ENCODE measurements at regions not wholly inside any gene's neighbourhood (a gene's known extent, or its start where the extent isn't known, plus 50 kb on each side); places are given as distances from the start of the nearest gene placed in this dataset.

DNA sequence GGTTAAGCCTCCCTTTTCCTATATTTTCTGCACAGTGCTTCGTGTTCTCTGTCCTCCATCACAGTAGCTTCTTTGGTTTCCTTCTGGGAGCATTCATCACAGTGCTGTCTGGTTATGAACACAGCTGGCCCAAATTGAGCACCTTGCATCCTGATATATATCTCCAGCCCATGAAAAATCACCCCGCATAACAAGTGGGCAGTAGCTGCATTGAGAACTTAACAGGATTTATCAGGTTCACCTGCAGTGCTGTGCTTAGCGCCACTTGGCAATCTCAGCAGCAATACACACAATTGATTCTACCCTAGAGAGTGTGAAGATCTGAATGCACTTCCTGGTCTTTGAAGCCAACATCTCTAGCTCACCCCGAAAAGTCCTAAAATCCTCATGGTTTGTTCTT, 408.0 kb downstream of the RNF144A start:
- H3K4me1 ChIP-seq (ENCODE audit: insufficient read depth, insufficient read length) = no peaks in the 10 kb centered on the region
- DNase-seq (ENCODE audit: low read depth, low spot score) = no peak
- no peaks in the 10 kb centered on the region for H3K27me3 ChIP-seq (ENCODE audit: insufficient read depth, insufficient read length)
- H3K9ac ChIP-seq (ENCODE audit: insufficient read length, low read depth) = no peak overlapping the region
- TF ChIP-seq SUZ12 (IDR thresholded peaks at IDR 0.05; ENCODE audit: extremely low read depth, insufficient read depth, insufficient read length) = no peak
- no peak for TF ChIP-seq YY1 (IDR thresholded peaks at IDR 0.05; ENCODE audit: insufficient read depth, insufficient read length)
- TF ChIP-seq ZNF274 (IDR thresholded peaks at IDR 0.05; ENCODE audit: low read depth, low read length) = no peak
- H3K4me3 ChIP-seq (ENCODE audit: insufficient read length, low read depth) = no peak overlapping the region
- H3K9me3 ChIP-seq (ENCODE audit: insufficient read depth, low read length) = 0 out of 2 replicates have a peak, but pooled peaks cover 5% of the 10 kb centered on the region
- no peaks in the 10 kb centered on the region for H3K36me3 ChIP-seq (ENCODE audit: insufficient read depth, insufficient read length, low read length)

DNA sequence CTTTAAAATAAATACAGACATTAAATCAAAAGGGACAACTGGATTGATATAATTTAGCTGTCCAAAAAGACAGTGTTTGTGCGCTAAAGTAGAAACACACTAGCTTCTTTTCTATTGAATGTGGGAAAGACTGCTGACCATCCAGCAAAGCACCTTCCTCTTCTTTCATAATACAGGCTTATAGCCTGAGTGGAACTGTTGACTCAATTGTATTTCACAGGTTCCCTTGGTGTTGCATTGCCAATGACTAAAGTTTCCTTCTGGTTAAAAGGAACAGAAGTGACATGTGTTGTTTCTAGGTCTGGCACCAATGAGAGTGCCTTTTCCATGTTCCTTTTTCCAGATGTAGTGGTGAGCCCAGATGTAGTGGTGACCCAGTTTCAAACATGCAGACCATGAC, 412.3 kb downstream of the RNF144A start:
- DNase-seq (ENCODE audit: low read depth, low spot score) = no peak
- H3K9me3 ChIP-seq (ENCODE audit: insufficient read depth, low read length) = no peaks in the 10 kb centered on the region
- no peak for TF ChIP-seq YY1 (IDR thresholded peaks at IDR 0.05; ENCODE audit: insufficient read depth, insufficient read length)
- TF ChIP-seq ZNF274 (IDR thresholded peaks at IDR 0.05; ENCODE audit: low read depth, low read length) = no peak
- no peak for TF ChIP-seq SUZ12 (IDR thresholded peaks at IDR 0.05; ENCODE audit: extremely low read depth, insufficient read depth, insufficient read length)
- no peaks in the 10 kb centered on the region for H3K4me1 ChIP-seq (ENCODE audit: insufficient read depth, insufficient read length)
- H3K9ac ChIP-seq (ENCODE audit: insufficient read length, low read depth) = no peak overlapping the region
- H3K27me3 ChIP-seq (ENCODE audit: insufficient read depth, insufficient read length) = no peaks in the 10 kb centered on the region
- no peak overlapping the region for H3K4me3 ChIP-seq (ENCODE audit: insufficient read length, low read depth)
- no peaks in the 10 kb centered on the region for H3K36me3 ChIP-seq (ENCODE audit: insufficient read depth, insufficient read length, low read length)

DNA sequence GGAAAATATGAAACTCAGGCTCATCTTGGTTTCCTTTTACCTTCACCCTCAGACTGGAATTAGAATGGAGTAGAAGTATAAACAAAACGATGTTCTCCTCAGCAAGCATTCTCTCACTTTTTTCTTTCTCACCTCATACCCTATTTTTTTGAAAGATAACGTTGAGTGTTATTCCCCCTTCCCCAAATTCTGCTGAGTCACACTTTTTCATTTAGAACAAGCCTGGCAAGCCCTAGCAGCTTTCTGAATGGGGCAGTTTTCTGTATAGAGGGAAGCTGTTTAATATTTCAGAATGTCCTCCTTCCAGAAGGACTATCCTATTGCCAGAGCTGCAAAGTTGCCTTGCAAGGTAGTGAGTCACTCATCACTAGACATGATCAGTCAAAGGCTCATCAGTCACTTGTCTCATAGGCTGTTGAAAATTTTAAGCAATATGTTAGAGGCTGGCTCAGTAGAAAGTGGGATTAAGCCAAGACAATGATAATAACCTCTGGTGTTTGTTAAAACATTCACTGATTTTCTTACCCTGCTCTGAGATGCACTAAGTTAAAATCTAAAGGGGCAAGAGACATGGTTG, 416.1 kb downstream of the RNF144A start:
- H3K4me1 ChIP-seq (ENCODE audit: insufficient read depth, insufficient read length) = no peaks in the 10 kb centered on the region

DNA sequence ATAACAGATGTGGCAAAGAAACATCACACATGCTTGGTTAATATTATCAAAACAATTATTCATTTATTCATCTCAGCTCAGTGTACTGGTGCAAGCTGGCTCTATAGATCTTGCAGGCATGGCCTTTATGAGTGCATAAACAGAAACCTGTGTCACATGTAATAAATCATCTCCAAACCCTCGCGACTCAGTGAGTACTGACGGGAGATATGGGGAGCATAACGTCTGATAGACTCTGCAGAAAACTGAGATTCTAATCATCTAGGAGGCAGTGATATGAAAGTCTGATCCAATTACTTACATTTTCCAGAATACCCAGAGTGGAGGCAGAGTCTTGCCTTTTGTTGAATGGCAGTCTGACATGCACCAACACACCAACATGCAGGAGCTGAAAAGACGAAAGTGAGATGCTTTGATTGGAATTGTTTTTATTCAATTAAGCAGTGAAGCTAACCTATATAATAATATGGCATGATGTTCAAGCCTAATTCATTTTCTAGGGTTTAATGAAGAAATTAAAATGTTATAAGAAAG, 416.8 kb downstream of the RNF144A start:
- H3K36me3 ChIP-seq (ENCODE audit: insufficient read depth, insufficient read length, low read length) = no peaks in the 10 kb centered on the region
- H3K4me3 ChIP-seq (ENCODE audit: insufficient read length, low read depth) = no peak overlapping the region
- TF ChIP-seq SUZ12 (IDR thresholded peaks at IDR 0.05; ENCODE audit: extremely low read depth, insufficient read depth, insufficient read length) (no peak), YY1 (IDR thresholded peaks at IDR 0.05; ENCODE audit: insufficient read depth, insufficient read length) (no peak), ZNF274 (IDR thresholded peaks at IDR 0.05; ENCODE audit: low read depth, low read length) (no peak)
- H3K4me1 ChIP-seq (ENCODE audit: insufficient read depth, insufficient read length) = no peaks in the 10 kb centered on the region
- no peaks in the 10 kb centered on the region for H3K27me3 ChIP-seq (ENCODE audit: insufficient read depth, insufficient read length)
- no peak overlapping the region for H3K9ac ChIP-seq (ENCODE audit: insufficient read length, low read depth)
- H3K9me3 ChIP-seq (ENCODE audit: insufficient read depth, low read length) = no peaks in the 10 kb centered on the region
- no peak for DNase-seq (ENCODE audit: low read depth, low spot score)

More for the DNA sequence above, 416.1 kb downstream of the RNF144A start:
- H3K9me3 ChIP-seq (ENCODE audit: insufficient read depth, low read length) = no peaks in the 10 kb centered on the region
- TF ChIP-seq YY1 (IDR thresholded peaks at IDR 0.05; ENCODE audit: insufficient read depth, insufficient read length) (no peak), SUZ12 (IDR thresholded peaks at IDR 0.05; ENCODE audit: extremely low read depth, insufficient read depth, insufficient read length) (no peak), ZNF274 (IDR thresholded peaks at IDR 0.05; ENCODE audit: low read depth, low read length) (no peak)
- no peak overlapping the region for H3K9ac ChIP-seq (ENCODE audit: insufficient read length, low read depth)
- no peak for DNase-seq (ENCODE audit: low read depth, low spot score)
- H3K4me3 ChIP-seq (ENCODE audit: insufficient read length, low read depth) = no peak overlapping the region
- no peaks in the 10 kb centered on the region for H3K36me3 ChIP-seq (ENCODE audit: insufficient read depth, insufficient read length, low read length)
- H3K27me3 ChIP-seq (ENCODE audit: insufficient read depth, insufficient read length) = no peaks in the 10 kb centered on the region

DNA sequence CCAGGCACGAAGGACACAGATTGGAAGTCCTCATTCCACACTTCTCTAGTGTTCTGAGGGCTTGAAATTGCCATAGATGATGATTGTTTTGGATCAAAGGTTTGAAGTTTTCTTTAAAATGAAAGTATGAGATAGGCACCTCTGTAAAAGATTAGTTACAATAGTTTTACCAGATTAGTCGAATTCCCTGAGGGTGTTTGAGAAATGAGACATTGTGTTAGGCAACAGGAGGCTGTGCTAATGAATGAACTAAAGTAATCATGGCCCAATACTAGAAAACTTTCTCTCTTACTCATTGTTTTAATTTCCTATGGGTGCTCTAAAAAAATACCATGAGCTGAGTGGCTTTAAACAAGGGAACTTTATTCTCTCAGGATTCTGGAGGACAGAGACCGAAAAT, 421.7 kb downstream of the RNF144A start:
- TF ChIP-seq ZNF274 (IDR thresholded peaks at IDR 0.05; ENCODE audit: low read depth, low read length) (no peak), YY1 (IDR thresholded peaks at IDR 0.05; ENCODE audit: insufficient read depth, insufficient read length) (no peak), SUZ12 (IDR thresholded peaks at IDR 0.05; ENCODE audit: extremely low read depth, insufficient read depth, insufficient read length) (no peak)
- Histone ChIP-seq H3K9ac (ENCODE audit: insufficient read length, low read depth) (no peak overlapping the region), H3K27me3 (ENCODE audit: insufficient read depth, insufficient read length) (no peaks in the 10 kb centered on the region), H3K9me3 (ENCODE audit: insufficient read depth, low read length) (no peaks in the 10 kb centered on the region), H3K36me3 (ENCODE audit: insufficient read depth, insufficient read length, low read length) (no peaks in the 10 kb centered on the region), H3K4me1 (ENCODE audit: insufficient read depth, insufficient read length) (no peaks in the 10 kb centered on the region), H3K4me3 (ENCODE audit: insufficient read length, low read depth) (no peak overlapping the region)
- no peak for DNase-seq (ENCODE audit: low read depth, low spot score)

DNA sequence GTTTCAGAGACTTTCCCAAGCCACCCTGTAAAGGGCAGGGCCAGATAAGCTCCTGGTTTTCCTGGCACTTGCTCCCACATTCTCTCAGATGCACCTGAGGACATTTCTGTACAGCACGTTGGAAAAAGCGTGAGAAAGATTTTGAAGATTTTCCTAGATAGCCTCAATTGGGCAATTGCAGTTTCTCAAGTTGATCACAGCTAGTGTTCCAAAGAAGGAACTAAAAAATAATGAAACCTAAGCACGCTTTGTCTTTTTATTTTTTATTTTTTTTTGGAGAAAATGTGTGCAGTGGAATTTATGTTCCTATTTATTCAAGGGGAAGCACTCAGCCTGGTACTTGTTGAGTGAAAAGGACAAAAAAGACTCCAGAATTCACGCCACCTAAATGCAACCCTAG, 429.1 kb downstream of the RNF144A start:
- Histone ChIP-seq H3K36me3 (ENCODE audit: insufficient read depth, insufficient read length, low read length) (no peaks in the 10 kb centered on the region), H3K4me1 (ENCODE audit: insufficient read depth, insufficient read length) (no peaks in the 10 kb centered on the region), H3K4me3 (ENCODE audit: insufficient read length, low read depth) (no peak overlapping the region), H3K9me3 (ENCODE audit: insufficient read depth, low read length) (no peaks in the 10 kb centered on the region), H3K9ac (ENCODE audit: insufficient read length, low read depth) (no peak overlapping the region), H3K27me3 (ENCODE audit: insufficient read depth, insufficient read length) (no peaks in the 10 kb centered on the region)
- DNase-seq (ENCODE audit: low read depth, low spot score) = no peak
- TF ChIP-seq YY1 (IDR thresholded peaks at IDR 0.05; ENCODE audit: insufficient read depth, insufficient read length) (no peak), ZNF274 (IDR thresholded peaks at IDR 0.05; ENCODE audit: low read depth, low read length) (no peak), SUZ12 (IDR thresholded peaks at IDR 0.05; ENCODE audit: extremely low read depth, insufficient read depth, insufficient read length) (no peak)

DNA sequence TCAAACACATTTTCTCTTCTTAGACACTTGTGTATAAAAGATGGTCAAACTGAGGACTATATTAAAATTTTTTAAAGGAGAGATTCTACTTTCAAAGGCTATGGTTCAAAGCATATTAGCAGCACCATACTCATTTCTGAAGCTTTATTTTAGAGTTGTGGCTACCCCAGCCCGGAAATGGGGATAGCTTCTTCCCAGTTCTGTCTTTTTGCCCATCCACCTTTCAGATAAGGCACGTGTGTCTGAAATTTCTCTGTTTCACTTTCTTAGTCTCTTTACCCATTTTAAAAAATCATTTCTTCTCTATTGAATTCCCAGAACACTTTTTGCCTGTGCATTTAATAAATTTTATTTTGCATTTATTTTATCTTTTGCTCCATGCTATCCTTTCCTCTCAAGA, 431.5 kb downstream of the RNF144A start:
- Histone ChIP-seq H3K4me3 (ENCODE audit: insufficient read length, low read depth) (no peak overlapping the region), H3K4me1 (ENCODE audit: insufficient read depth, insufficient read length) (no peaks in the 10 kb centered on the region), H3K9ac (ENCODE audit: insufficient read length, low read depth) (no peak overlapping the region), H3K36me3 (ENCODE audit: insufficient read depth, insufficient read length, low read length) (no peaks in the 10 kb centered on the region), H3K9me3 (ENCODE audit: insufficient read depth, low read length) (no peaks in the 10 kb centered on the region), H3K27me3 (ENCODE audit: insufficient read depth, insufficient read length) (no peaks in the 10 kb centered on the region)
- DNase-seq (ENCODE audit: low read depth, low spot score) = no peak
- no peak for TF ChIP-seq YY1 (IDR thresholded peaks at IDR 0.05; ENCODE audit: insufficient read depth, insufficient read length)
- no peak for TF ChIP-seq SUZ12 (IDR thresholded peaks at IDR 0.05; ENCODE audit: extremely low read depth, insufficient read depth, insufficient read length)
- no peak for TF ChIP-seq ZNF274 (IDR thresholded peaks at IDR 0.05; ENCODE audit: low read depth, low read length)

Measured in NT2/D1 (cell line).